Transverse colon (tissue), 3 donors: ENCODE measurements at regions not wholly inside any gene's neighbourhood (a gene's known extent, or its start where the extent isn't known, plus 50 kb on each side); places are given as distances from the start of the nearest gene placed in this dataset.
"Not testable (repeated sequence)": the region's sequence is repeated elsewhere in the genome, so short reads cannot be mapped to it uniquely, and the experiment has no call there.

ENCODE experiments used
- CTCF ChIP-seq, 5 experiments: fragments of 200-600 bp in 3 of 5; fragments of 450-650 bp in 2 of 5; sonication (generic) in 3 of 5; IDR thresholded peaks; 1 replicate in 2 of 5; 2 replicates in 3 of 5; pipeline ENCODE4 v1.5.1; 2016 to 2017; ENCODE audit warnings: antibody characterized with exemption in 5 of 5, inconsistent platforms in 3 of 5, mild to moderate bottlenecking in 2 of 5, moderate library complexity in 1 of 5
- EP300 ChIP-seq: sonication (generic); formaldehyde crosslinking; IDR thresholded peaks from one replicate; pipeline ENCODE4 v1.6.1; 2017; ENCODE audit warnings: antibody characterized with exemption, low read depth

- not testable (repeated sequence) for TF ChIP-seq CTCF (IDR thresholded peaks at IDR 0.05); EP300
Observed at GRCh38 chr5:104037136-104037535, 474.5 kb upstream of the NUDT12 start.
